Body of pancreas (tissue), 4 donors: ENCODE measurements at regions not wholly inside any gene's neighbourhood (a gene's known extent, or its start where the extent isn't known, plus 50 kb on each side); places are given as distances from the start of the nearest gene placed in this dataset.

Experiments used
- CTCF ChIP-seq, 7 experiments: fragments of 450-650 bp in 4 of 7; fragments of 200-600 bp in 3 of 7; sonication (generic) in 3 of 7; IDR thresholded peaks; one replicate each; pipeline ENCODE4 v1.5.1; 2016 to 2019; ENCODE audit warnings: antibody characterized with exemption in 7 of 7
- POLR2A ChIP-seq, 3 donors: fragments of 450-650 bp; IDR thresholded peaks; one replicate each; pipeline ENCODE4 v1.6.1; 2016; ENCODE audit warnings: antibody characterized with exemption in 3 of 3, mild to moderate bottlenecking in 2 of 3

DNA sequence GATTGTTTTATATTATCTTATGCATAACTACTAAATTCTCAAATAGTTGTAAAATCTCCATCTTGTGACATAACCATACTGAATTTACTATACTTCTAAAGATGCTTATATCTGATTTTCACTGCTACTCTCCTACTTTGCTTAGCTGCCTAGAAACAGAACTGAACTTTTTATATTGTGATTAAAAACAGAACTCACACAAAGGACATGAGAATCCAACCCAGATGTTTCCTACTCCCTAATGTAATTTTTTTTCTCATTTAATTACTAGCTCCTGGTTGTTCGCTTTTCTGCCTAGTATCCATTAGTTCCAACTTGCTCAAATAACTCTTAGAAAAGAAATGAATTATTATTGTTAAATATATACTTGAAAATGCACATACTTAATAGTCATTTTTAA lies 283.5 kb upstream of the ACTRT1 start:
- TF ChIP-seq CTCF (IDR thresholded peaks at IDR 0.05) = no peak
- no peak for TF ChIP-seq POLR2A (IDR thresholded peaks at IDR 0.05)
